ENCODE measurements at regions not wholly inside any gene's neighbourhood (a gene's known extent, or its start where the extent isn't known, plus 50 kb on each side); places are given as distances from the start of the nearest gene placed in this dataset.

- no peak for DNase-seq (ENCODE audit: low read depth, low spot score)
- CTCF ChIA-PET: no interaction called here
- H3K4me3 ChIP-seq (ENCODE audit: low read depth in 2 of 2, low read length in 2 of 2): no peak overlapping the region
- no TSS peak for BruUV-seq (replicated peaks)
- ATAC-seq: no peak
- no peaks in the 10 kb centered on the region for H3K36me3 ChIP-seq (ENCODE audit: control insufficient read depth, insufficient read depth, low read length)
- TF ChIP-seq, protein P1, sequence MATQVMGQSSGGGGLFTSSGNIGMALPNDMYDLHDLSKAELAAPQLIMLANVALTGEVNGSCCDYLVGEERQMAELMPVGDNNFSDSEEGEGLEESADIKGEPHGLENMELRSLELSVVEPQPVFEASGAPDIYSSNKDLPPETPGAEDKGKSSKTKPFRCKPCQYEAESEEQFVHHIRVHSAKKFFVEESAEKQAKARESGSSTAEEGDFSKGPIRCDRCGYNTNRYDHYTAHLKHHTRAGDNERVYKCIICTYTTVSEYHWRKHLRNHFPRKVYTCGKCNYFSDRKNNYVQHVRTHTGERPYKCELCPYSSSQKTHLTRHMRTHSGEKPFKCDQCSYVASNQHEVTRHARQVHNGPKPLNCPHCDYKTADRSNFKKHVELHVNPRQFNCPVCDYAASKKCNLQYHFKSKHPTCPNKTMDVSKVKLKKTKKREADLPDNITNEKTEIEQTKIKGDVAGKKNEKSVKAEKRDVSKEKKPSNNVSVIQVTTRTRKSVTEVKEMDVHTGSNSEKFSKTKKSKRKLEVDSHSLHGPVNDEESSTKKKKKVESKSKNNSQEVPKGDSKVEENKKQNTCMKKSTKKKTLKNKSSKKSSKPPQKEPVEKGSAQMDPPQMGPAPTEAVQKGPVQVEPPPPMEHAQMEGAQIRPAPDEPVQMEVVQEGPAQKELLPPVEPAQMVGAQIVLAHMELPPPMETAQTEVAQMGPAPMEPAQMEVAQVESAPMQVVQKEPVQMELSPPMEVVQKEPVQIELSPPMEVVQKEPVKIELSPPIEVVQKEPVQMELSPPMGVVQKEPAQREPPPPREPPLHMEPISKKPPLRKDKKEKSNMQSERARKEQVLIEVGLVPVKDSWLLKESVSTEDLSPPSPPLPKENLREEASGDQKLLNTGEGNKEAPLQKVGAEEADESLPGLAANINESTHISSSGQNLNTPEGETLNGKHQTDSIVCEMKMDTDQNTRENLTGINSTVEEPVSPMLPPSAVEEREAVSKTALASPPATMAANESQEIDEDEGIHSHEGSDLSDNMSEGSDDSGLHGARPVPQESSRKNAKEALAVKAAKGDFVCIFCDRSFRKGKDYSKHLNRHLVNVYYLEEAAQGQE (IDR thresholded peaks at IDR 0.05; ENCODE audit: insufficient read depth in 1 of 2, low read depth in 2 of 2, low read length in 1 of 2): no peak
- TF ChIP-seq SIN3A (IDR thresholded peaks at IDR 0.05; ENCODE audit: borderline replicate concordance, insufficient read depth, low read depth, low read length) (no peak), TCF7L2 (IDR thresholded peaks at IDR 0.05; ENCODE audit: low read depth, low read length) (no peak), CTCF (IDR thresholded peaks at IDR 0.05) (no peak), POLR2AphosphoS5 (IDR thresholded peaks at IDR 0.05; ENCODE audit: low read depth, low read length) (no peak)
- no peaks in the 10 kb centered on the region for H3K4me1 ChIP-seq (ENCODE audit: control insufficient read depth, insufficient read depth, low read length)
- no peaks in the 10 kb centered on the region for H3K9me3 ChIP-seq (ENCODE audit: control insufficient read depth, insufficient read depth, low read depth, low read length)
- in situ Hi-C loops (cut with HindIII; ENCODE audit: low pct_unique_long_range_greater_than_20kb, low sequenced_read_pairs) (no loop called here), intact Hi-C loops (cut with micrococcal nuclease; ENCODE audit: unreplicated experiment) (no loop called here)
- no peaks in the 10 kb centered on the region for H3K27me3 ChIP-seq (ENCODE audit: control insufficient read depth, insufficient read depth, low read length)
- POLR2A ChIA-PET: no interaction called here
- H3K27ac ChIP-seq (ENCODE audit: low read length): no peak overlapping the region
These were observed 407.0 kb upstream of the SEL1L start for GRCh38 chr14:81940651-81941050.

DNA sequence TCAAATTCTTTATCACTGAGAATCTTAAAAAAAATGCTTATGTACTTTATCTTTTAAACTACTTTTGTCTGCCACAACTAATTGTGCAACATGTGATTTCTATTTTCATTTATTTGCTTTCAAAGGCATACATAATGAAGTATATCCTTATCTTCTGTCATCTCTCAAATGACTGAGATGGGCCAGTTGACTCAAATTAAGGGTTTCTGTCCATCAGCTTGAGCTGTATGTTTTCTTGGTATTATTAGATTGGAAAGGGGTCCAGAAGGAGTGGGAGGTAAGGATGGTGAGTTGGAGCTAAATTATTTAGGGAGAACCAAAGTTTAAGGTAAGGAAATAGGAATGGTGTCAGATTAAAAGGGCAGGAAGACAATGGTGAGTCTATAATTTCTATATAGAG lies 408.4 kb upstream of the SEL1L start:
- in situ Hi-C loops (cut with HindIII; ENCODE audit: low pct_unique_long_range_greater_than_20kb, low sequenced_read_pairs): no loop called here
- H3K9me3 ChIP-seq (ENCODE audit: control insufficient read depth, insufficient read depth, low read depth, low read length): no peaks in the 10 kb centered on the region
- no TSS peak for BruUV-seq (replicated peaks)
- ATAC-seq: no peak
- H3K27ac ChIP-seq (ENCODE audit: low read length): no peak overlapping the region
- no peak for DNase-seq (ENCODE audit: low read depth, low spot score)
- no peaks in the 10 kb centered on the region for H3K36me3 ChIP-seq (ENCODE audit: control insufficient read depth, insufficient read depth, low read length)
- POLR2A ChIA-PET: no interaction called here
- no peaks in the 10 kb centered on the region for H3K27me3 ChIP-seq (ENCODE audit: control insufficient read depth, insufficient read depth, low read length)
- intact Hi-C loops (cut with micrococcal nuclease; ENCODE audit: unreplicated experiment): no loop called here
- H3K4me3 ChIP-seq (ENCODE audit: low read depth in 2 of 2, low read length in 2 of 2): no peak overlapping the region
- TF ChIP-seq POLR2AphosphoS5 (IDR thresholded peaks at IDR 0.05; ENCODE audit: low read depth, low read length): no peak
- TF ChIP-seq SIN3A (IDR thresholded peaks at IDR 0.05; ENCODE audit: borderline replicate concordance, insufficient read depth, low read depth, low read length): no peak
- TF ChIP-seq CTCF (IDR thresholded peaks at IDR 0.05): no peak
- no peak for TF ChIP-seq TCF7L2 (IDR thresholded peaks at IDR 0.05; ENCODE audit: low read depth, low read length)
- TF ChIP-seq, protein P1 (IDR thresholded peaks at IDR 0.05; ENCODE audit: insufficient read depth in 1 of 2, low read depth in 2 of 2, low read length in 1 of 2): no peak
- CTCF ChIA-PET: no interaction called here
- H3K4me1 ChIP-seq (ENCODE audit: control insufficient read depth, insufficient read depth, low read length): no peaks in the 10 kb centered on the region
